AG04449 (cell line): ENCODE measurements at regions not wholly inside any gene's neighbourhood (a gene's known extent, or its start where the extent isn't known, plus 50 kb on each side); places are given as distances from the start of the nearest gene placed in this dataset.

Experiments
- CTCF ChIA-PET: fragments of 350-600 bp; formaldehyde crosslinking; extraction: SDS; loops from one replicate; lab custom pipeline; 2021; ENCODE audit warnings: antibody characterized with exemption; lab: Yijun Ruan, JAX
- POLR2A ChIA-PET: fragments of 400-600, 350-600 bp; formaldehyde crosslinking; extraction: SDS; loops from one replicate; lab custom pipeline; 2020; ENCODE audit warnings: antibody characterized with exemption, inconsistent platforms; lab: Yijun Ruan, JAX
- DNase-seq: peaks from one replicate; pipeline ENCODE4 v3.0.0-alpha.2; 2010; ENCODE audit warnings: low read depth, low spot score
- H3K4me3 ChIP-seq: 2 replicates; pipeline ENCODE4 v1.5.1; 2011; ENCODE audit warnings: low read depth, mild to moderate bottlenecking, control low read depth, low read length
- CTCF ChIP-seq: IDR thresholded peaks from one replicate; pipeline ENCODE4 v1.5.1; 2011; ENCODE audit warnings: mild to moderate bottlenecking, moderate library complexity, low read length, control low read depth, inconsistent platforms; ENCODE audit not compliant: insufficient read depth; ENCODE audit errors: missing control alignments

DNA sequence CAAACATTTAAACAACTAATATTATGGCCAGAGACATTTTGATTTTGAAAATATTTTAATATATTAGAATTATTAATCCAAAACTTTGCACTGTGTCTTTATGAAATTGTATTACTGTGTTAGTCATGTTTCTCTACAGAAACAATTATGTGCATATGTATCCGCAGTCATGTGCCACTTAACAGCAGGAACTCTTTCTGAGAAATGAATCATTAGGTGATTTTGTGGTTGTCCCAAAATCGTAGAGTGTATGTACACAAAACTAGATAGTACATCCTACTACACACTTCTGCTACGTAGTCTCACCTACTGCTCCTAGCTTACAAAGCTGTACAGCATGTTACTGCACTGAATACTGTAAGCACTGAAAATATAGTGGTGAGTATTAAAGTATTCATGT, 479.2 kb upstream of the DSEL start:
- H3K4me3 ChIP-seq = no peak overlapping the region
- POLR2A ChIA-PET = no interaction called here
- no peak for DNase-seq
- no peak for TF ChIP-seq CTCF
- CTCF ChIA-PET = no interaction called here

- ChIA-PET CTCF (no interaction called here), POLR2A (no interaction called here)
- TF ChIP-seq CTCF = no peak
- DNase-seq = no peak
- H3K4me3 ChIP-seq = no peak overlapping the region
These were observed 463.7 kb upstream of the DSEL start for GRCh38 chr18:67980241-67980640.

DNA sequence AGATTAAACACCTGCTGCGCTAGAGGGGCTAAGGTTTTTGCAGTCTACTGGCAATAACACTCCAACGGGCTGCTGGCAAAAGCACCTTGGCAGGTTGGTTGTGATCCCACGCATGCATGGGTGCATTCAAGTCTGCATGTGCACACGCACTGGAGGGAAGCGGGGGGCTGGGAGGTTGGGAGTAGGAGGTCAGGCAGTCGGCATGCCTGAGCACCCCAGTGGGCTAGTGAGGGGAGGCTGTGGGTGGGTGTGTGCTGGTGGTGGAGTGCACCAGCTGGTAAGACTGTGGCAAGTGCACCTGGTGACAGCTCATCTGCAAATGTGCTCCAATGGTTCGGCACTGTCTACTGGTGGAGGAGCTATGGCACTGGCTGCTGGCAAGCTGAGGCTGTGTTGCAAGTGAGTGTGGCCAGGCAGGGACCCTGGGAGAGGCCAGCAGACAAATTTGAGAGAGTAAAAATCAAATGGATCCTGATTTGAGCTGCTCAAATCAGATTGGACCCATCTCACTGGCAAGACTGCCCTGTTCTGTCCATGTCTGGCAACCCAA, 460.6 kb upstream of the DSEL start:
- DNase-seq = no peak
- ChIA-PET CTCF (no interaction called here), POLR2A (interaction anchor here (0.5 kb wide), 1 partner anchor 68 kb away, joined by 3 read pairs; no protein-coding TSS in a partner anchor)
- H3K4me3 ChIP-seq = no peak overlapping the region
- TF ChIP-seq CTCF = no peak

DNA sequence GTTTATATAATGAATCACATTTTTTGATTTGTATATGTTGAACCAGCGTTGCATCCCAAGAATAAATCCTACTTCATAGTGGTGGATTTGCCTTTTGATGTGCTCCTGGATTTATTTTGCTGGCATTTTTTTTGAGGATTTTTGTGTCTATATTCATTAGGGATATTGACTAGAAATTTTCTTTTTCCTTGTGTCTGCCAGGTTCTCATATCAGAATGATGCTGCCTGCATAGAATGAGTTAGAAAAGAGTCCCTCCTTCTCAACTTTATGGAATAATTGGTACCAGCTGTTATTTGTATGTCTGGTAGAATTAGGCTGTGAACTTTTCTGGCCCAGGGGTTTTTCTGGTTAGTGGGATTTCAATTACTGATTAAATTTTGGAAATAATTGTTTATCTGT, 457.4 kb upstream of the DSEL start:
- DNase-seq = no peak
- POLR2A ChIA-PET = no interaction called here
- H3K4me3 ChIP-seq = no peak overlapping the region
- no peak for TF ChIP-seq CTCF
- CTCF ChIA-PET = no interaction called here

DNA sequence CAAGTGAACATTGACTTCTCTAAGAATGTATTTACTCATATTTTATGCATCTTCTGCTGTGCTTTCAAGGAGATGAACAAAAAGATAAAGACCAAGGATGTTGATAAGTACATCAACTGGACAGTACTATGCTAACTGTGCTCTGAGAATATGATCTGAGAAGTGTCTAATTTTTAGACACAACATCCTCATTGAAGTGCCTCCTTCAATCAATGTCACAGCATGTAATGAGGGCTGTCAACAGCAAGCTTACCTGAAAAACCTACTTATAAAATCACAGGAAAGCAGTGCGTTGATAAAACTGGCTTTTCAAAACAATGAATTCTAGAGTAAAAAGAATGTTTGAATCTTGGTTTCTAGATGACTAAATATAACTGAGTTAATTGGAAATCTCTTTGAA, 452.9 kb upstream of the DSEL start:
- ChIA-PET CTCF (no interaction called here), POLR2A (no interaction called here)
- no peak for TF ChIP-seq CTCF

GRCh38 chr18:67966224-67966623, 449.7 kb upstream of the DSEL start:
- no peak overlapping the region for H3K4me3 ChIP-seq
- POLR2A ChIA-PET = no interaction called here
- TF ChIP-seq CTCF = no peak
- CTCF ChIA-PET = no interaction called here
- no peak for DNase-seq

More for the DNA sequence above, 452.9 kb upstream of the DSEL start:
- no peak overlapping the region for H3K4me3 ChIP-seq
- DNase-seq = no peak
